Neural crest cell (in vitro differentiated cells): ENCODE measurements at regions not wholly inside any gene's neighbourhood (a gene's known extent, or its start where the extent isn't known, plus 50 kb on each side); places are given as distances from the start of the nearest gene placed in this dataset.

Source experiments
- DNase-seq: peaks from one replicate; pipeline ENCODE4 v3.0.0; 2021; ENCODE audit warnings: low read depth, mixed read lengths, low spot score
- H3K27ac Mint-ChIP-seq: one replicate; pipeline ENCODE4 v1.8.0; 2021; ENCODE audit warnings: mild to moderate bottlenecking, mixed read lengths; ENCODE audit not compliant: unreplicated experiment
- H3K27me3 Mint-ChIP-seq: 2 replicates; pipeline ENCODE4 v1.8.0; 2021; ENCODE audit warnings: low read depth, mild to moderate bottlenecking, mixed read lengths
- H3K36me3 Mint-ChIP-seq: 2 replicates; pipeline ENCODE4 v1.8.0; 2021; ENCODE audit warnings: low read depth, mild to moderate bottlenecking, mixed read lengths
- H3K4me1 Mint-ChIP-seq: 2 replicates; pipeline ENCODE4 v1.8.0; 2021; ENCODE audit warnings: mixed read lengths
- H3K4me3 Mint-ChIP-seq: one replicate; pipeline ENCODE4 v1.8.0; 2021; ENCODE audit warnings: mild to moderate bottlenecking, mixed read lengths
- H3K9me3 Mint-ChIP-seq: 2 replicates; pipeline ENCODE4 v1.8.0; 2021; ENCODE audit warnings: mixed read lengths
- TF ChIP-seq, protein P1 (sequence below): fragments of 200-600 bp; sonication (generic); conservative IDR thresholded peaks from 2 replicates; pipeline ENCODE4 v1.5.0; 2021; ENCODE audit warnings: antibody characterized with exemption, mild to moderate bottlenecking

DNA sequence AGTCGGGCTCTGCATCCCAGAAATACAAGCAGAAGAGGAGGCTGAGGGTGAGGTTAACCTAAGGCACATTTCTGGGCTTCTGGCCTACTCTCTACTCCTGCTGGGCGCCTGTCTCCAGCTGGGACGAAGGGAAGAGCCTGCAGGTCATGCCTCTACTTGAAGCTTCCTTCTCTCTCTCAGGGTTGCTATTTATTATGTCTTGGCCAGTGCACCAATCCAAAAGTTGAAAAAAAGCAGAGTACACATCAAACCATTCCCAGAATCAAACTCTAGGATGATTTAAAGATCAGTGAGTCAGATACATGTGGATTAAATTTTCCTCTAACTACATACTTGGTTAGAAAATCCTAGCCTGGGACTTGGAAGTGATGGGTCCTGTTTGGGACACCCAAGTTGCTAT, 60.2 kb upstream of the CDON start:
- Mint-ChIP-seq H3K9me3 (no peaks in the 10 kb centered on the region), H3K4me3 (no peak overlapping the region), H3K36me3 (no peaks in the 10 kb centered on the region), H3K27ac (no peak overlapping the region), H3K27me3 (peaks cover 46% of the 10 kb centered on the region), H3K4me1 (no peaks in the 10 kb centered on the region)
- TF ChIP-seq, protein P1, sequence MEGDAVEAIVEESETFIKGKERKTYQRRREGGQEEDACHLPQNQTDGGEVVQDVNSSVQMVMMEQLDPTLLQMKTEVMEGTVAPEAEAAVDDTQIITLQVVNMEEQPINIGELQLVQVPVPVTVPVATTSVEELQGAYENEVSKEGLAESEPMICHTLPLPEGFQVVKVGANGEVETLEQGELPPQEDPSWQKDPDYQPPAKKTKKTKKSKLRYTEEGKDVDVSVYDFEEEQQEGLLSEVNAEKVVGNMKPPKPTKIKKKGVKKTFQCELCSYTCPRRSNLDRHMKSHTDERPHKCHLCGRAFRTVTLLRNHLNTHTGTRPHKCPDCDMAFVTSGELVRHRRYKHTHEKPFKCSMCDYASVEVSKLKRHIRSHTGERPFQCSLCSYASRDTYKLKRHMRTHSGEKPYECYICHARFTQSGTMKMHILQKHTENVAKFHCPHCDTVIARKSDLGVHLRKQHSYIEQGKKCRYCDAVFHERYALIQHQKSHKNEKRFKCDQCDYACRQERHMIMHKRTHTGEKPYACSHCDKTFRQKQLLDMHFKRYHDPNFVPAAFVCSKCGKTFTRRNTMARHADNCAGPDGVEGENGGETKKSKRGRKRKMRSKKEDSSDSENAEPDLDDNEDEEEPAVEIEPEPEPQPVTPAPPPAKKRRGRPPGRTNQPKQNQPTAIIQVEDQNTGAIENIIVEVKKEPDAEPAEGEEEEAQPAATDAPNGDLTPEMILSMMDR, result no peak
- no peak for DNase-seq

DNA sequence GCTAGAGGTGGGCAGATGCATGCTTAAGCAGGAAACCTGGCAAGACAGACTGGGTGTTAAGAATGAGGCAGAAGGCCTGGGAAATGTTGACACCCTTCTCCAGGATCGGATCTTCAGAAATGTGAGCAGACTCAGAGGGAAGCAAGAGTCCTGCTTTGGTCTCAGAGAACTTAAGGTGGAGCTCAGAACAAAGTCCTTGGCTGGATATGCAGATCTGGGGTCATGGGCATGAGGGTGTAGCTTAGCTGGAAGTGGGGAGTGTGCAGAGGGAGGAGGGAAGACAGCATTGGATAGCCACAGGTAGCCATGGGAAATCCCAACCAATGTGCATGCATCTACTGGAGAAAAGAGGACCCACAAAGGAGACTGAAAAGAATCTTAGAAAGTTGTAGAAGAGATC, 58.6 kb upstream of the CDON start:
- Mint-ChIP-seq H3K27me3 (peaks cover 38% of the 10 kb centered on the region), H3K9me3 (no peaks in the 10 kb centered on the region), H3K36me3 (no peaks in the 10 kb centered on the region), H3K4me1 (no peaks in the 10 kb centered on the region), H3K27ac (no peak overlapping the region), H3K4me3 (no peak overlapping the region)
- TF ChIP-seq, protein P1, result no peak
- DNase-seq, result no peak

- DNase-seq, result no peak
- Mint-ChIP-seq H3K4me3 (no peak overlapping the region), H3K27me3 (peaks cover 31% of the 10 kb centered on the region), H3K9me3 (no peaks in the 10 kb centered on the region), H3K27ac (peak overlapping the region; percentile 9), H3K36me3 (no peaks in the 10 kb centered on the region), H3K4me1 (peaks cover 9% of the 10 kb centered on the region)
- TF ChIP-seq, protein P1, result no peak
Observed at GRCh38 chr11:126118806-126119205, 56.1 kb upstream of the CDON start.

- Mint-ChIP-seq H3K9me3 (no peaks in the 10 kb centered on the region), H3K27ac (peak overlapping the region; percentile 63), H3K4me3 (no peak overlapping the region), H3K36me3 (no peaks in the 10 kb centered on the region), H3K4me1 (peaks cover 12% of the 10 kb centered on the region), H3K27me3 (peaks cover 29% of the 10 kb centered on the region)
- TF ChIP-seq, protein P1, result peak; percentile 42
- DNase-seq, result no peak
Observed at GRCh38 chr11:126115816-126116331, 53.2 kb upstream of the CDON start.

GRCh38 chr11:126115127-126115495, 52.4 kb upstream of the CDON start:
- Mint-ChIP-seq H3K4me1 (peaks cover 12% of the 10 kb centered on the region), H3K4me3 (no peak overlapping the region), H3K9me3 (no peaks in the 10 kb centered on the region), H3K36me3 (no peaks in the 10 kb centered on the region), H3K27me3 (peaks cover 22% of the 10 kb centered on the region), H3K27ac (no peak overlapping the region)
- no peak for DNase-seq
- TF ChIP-seq, protein P1, result no peak
